ENCODE measurements at regions not wholly inside any gene's neighbourhood (a gene's known extent, or its start where the extent isn't known, plus 50 kb on each side); places are given as distances from the start of the nearest gene placed in this dataset.

DNA sequence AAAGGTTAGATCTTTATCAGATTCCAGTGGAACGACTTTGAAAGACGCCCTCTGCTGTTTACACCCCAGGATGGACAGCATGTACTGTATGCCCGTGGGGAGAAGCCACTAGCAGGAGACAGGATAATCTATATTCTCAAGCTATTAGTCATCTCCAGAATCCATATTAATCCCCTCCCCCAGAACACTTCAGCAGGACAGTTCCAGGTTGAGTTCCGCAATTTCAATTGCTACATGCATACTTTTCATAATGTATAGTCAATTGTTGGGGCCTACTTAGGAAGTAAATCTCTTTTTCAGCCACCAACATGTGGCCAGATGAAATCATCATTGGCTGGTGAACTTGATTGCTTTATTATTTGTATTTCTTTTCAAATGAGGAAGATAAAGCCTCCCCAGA is 313.1 kb upstream of the SMIM30 start:
- no peak overlapping the region for H3K9ac ChIP-seq (ENCODE audit: low read length in 3 of 3)
- TF ChIP-seq, protein P1, sequence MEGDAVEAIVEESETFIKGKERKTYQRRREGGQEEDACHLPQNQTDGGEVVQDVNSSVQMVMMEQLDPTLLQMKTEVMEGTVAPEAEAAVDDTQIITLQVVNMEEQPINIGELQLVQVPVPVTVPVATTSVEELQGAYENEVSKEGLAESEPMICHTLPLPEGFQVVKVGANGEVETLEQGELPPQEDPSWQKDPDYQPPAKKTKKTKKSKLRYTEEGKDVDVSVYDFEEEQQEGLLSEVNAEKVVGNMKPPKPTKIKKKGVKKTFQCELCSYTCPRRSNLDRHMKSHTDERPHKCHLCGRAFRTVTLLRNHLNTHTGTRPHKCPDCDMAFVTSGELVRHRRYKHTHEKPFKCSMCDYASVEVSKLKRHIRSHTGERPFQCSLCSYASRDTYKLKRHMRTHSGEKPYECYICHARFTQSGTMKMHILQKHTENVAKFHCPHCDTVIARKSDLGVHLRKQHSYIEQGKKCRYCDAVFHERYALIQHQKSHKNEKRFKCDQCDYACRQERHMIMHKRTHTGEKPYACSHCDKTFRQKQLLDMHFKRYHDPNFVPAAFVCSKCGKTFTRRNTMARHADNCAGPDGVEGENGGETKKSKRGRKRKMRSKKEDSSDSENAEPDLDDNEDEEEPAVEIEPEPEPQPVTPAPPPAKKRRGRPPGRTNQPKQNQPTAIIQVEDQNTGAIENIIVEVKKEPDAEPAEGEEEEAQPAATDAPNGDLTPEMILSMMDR (IDR thresholded peaks at IDR 0.05; ENCODE audit: borderline replicate concordance, extremely low read depth, insufficient read depth) = no peak
- FAIRE-seq (no peak), DNase-seq (no peak)
- intact Hi-C loops (cut with DNase I) = no loop called here
- H3K27ac ChIP-seq (ENCODE audit: low read depth in 2 of 2, low read length in 2 of 2) = no peak overlapping the region
- H3K9me3 ChIP-seq (ENCODE audit: control insufficient read depth in 2 of 3, insufficient read depth in 1 of 3, low read length in 3 of 3) = no peaks in the 10 kb centered on the region
- H3K4me3 ChIP-seq (ENCODE audit: low read length in 3 of 3) = no peak overlapping the region
- no peaks in the 10 kb centered on the region for H3K36me3 ChIP-seq (ENCODE audit: control insufficient read depth in 2 of 3, insufficient read depth in 3 of 3, low read length in 3 of 3)
- H3K27me3 ChIP-seq (ENCODE audit: control insufficient read depth, insufficient read depth, low read length) = no peaks in the 10 kb centered on the region
- H3K4me1 ChIP-seq (ENCODE audit: control insufficient read depth in 2 of 3, insufficient read depth in 2 of 3, low read depth in 1 of 3, low read length in 3 of 3) = no peaks in the 10 kb centered on the region

DNA sequence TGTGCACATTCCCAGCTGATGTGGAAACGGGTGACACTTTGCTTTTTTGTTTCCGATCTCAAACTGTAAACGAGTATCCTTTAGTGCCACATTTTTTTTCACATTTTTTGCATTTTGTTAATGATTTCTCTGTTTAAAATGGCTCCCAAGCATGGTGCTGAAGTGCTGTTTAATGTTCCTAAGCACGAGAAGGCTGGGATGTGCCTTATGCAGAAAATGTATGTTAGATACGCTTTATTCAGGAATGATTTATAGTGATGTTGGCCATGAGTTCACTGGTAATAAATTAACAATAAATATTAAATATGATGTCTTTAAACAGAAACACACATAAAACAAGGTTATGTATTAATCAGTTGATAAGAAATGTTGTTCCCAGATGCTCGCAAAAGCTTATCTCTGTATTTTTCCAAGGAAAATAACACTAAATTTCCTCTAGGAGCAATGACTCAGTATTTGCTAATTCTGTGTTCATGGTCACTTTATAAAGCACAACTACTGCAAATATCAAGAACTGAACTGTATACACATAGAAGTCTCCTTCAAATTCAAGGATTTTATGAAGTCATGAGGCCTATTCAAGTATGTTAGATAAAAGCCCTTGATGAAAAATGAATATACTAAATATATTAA is 305.9 kb upstream of the SMIM30 start:
- Histone ChIP-seq H3K4me3 (ENCODE audit: low read length in 3 of 3) (no peak overlapping the region), H3K4me1 (ENCODE audit: control insufficient read depth in 2 of 3, insufficient read depth in 2 of 3, low read depth in 1 of 3, low read length in 3 of 3) (no peaks in the 10 kb centered on the region), H3K9me3 (ENCODE audit: control insufficient read depth in 2 of 3, insufficient read depth in 1 of 3, low read length in 3 of 3) (no peaks in the 10 kb centered on the region), H3K36me3 (ENCODE audit: control insufficient read depth in 2 of 3, insufficient read depth in 3 of 3, low read length in 3 of 3) (no peaks in the 10 kb centered on the region), H3K9ac (ENCODE audit: low read length in 3 of 3) (no peak overlapping the region), H3K27me3 (ENCODE audit: control insufficient read depth, insufficient read depth, low read length) (no peaks in the 10 kb centered on the region), H3K27ac (ENCODE audit: low read depth in 2 of 2, low read length in 2 of 2) (no peak overlapping the region)
- DNase-seq = peak in 2 of 5 donors; percentile 31 to 58
- intact Hi-C loops (cut with DNase I) = no loop called here
- TF ChIP-seq, protein P1 (IDR thresholded peaks at IDR 0.05; ENCODE audit: borderline replicate concordance, extremely low read depth, insufficient read depth) = no peak
- FAIRE-seq = no peak

DNA sequence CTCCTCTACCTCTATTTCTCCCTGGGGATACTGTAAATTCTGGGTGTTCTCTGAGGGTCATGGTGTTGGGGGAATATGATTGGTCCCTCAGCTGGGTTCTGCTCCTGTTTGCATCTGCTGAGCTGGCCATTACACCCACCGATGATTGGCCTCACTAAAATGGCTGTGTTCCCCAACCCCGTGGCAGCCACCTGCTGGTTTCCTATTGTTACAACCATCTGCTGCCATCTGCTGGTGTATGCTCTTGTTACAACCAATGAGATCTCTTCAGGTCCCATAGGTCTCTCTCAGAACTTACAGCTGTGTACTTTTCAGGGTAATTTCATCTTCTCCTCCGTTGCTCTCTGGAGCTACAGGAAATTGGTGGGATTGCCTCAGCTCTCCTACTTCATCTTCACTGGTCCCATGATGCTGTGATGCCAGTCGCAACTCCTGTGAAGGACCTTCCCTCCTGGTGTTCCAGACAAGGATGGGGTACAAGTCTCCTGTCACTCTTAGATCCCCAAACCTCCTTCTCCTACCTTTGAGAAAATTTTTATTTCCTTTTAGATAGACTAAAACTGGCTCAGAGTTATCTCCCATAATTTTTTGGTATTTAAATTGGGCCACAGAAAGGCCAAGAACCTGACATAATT is 303.5 kb upstream of the SMIM30 start:
- Histone ChIP-seq H3K27me3 (ENCODE audit: control insufficient read depth, insufficient read depth, low read length) (no peaks in the 10 kb centered on the region), H3K36me3 (ENCODE audit: control insufficient read depth in 2 of 3, insufficient read depth in 3 of 3, low read length in 3 of 3) (no peaks in the 10 kb centered on the region), H3K9me3 (ENCODE audit: control insufficient read depth in 2 of 3, insufficient read depth in 1 of 3, low read length in 3 of 3) (no peaks in the 10 kb centered on the region), H3K4me3 (ENCODE audit: low read length in 3 of 3) (peak overlapping the region in 2 of 3 donors; percentile 33 to 50), H3K4me1 (ENCODE audit: control insufficient read depth in 2 of 3, insufficient read depth in 2 of 3, low read depth in 1 of 3, low read length in 3 of 3) (no peaks in the 10 kb centered on the region), H3K27ac (ENCODE audit: low read depth in 2 of 2, low read length in 2 of 2) (no peak overlapping the region), H3K9ac (ENCODE audit: low read length in 3 of 3) (no peak overlapping the region)
- DNase-seq (peak; percentile 76 to 93 (median 81)), FAIRE-seq (no peak)
- intact Hi-C loops (cut with DNase I) = no loop called here
- TF ChIP-seq, protein P1 (IDR thresholded peaks at IDR 0.05; ENCODE audit: borderline replicate concordance, extremely low read depth, insufficient read depth) = peak; percentile 85

Measured in kidney (tissue), 13 donors.